ENCODE measurements at regions not wholly inside any gene's neighbourhood (a gene's known extent, or its start where the extent isn't known, plus 50 kb on each side); places are given as distances from the start of the nearest gene placed in this dataset.

GRCh38 chr1:221636967-221637366 is 104.9 kb downstream of the DUSP10 start:
- no peak for DNase-seq

- DNase-seq: no peak
These were observed 104.2 kb downstream of the DUSP10 start for GRCh38 chr1:221637641-221638041.

- DNase-seq: no peak
These were observed 103.3 kb downstream of the DUSP10 start for GRCh38 chr1:221638595-221638994.

- DNase-seq: no peak
These were observed 100.1 kb downstream of the DUSP10 start for GRCh38 chr1:221641811-221642210.

GRCh38 chr1:221643404-221644144 is 98.3 kb downstream of the DUSP10 start:
- no peak for DNase-seq

GRCh38 chr1:221644145-221644448 is 97.8 kb downstream of the DUSP10 start:
- no peak for DNase-seq

- no peak for DNase-seq
These were observed 97.1 kb downstream of the DUSP10 start for GRCh38 chr1:221644663-221645258.

- no peak for DNase-seq
These were observed 93.7 kb downstream of the DUSP10 start for GRCh38 chr1:221648201-221648600.
